MM.1S (cell line): ENCODE measurements at regions not wholly inside any gene's neighbourhood (a gene's known extent, or its start where the extent isn't known, plus 50 kb on each side); places are given as distances from the start of the nearest gene placed in this dataset.

ENCODE experiments used
- DNase-seq: peaks from one replicate; pipeline ENCODE4 v3.0.0-alpha.2; 2015
- H2AFZ ChIP-seq: fragments of 300-600 bp; sonication (generic); 2 replicates; pipeline ENCODE4 v1.6.0; 2016; ENCODE audit warnings: antibody characterized with exemption, low read length
- H3F3A ChIP-seq: fragments of 300-600 bp; sonication (generic); 2 replicates; pipeline ENCODE4 v1.6.1; 2016; ENCODE audit warnings: mild to moderate bottlenecking, antibody characterized with exemption, low read length, moderate library complexity, mixed read lengths; ENCODE audit not compliant: insufficient read depth
- H3K27ac ChIP-seq: fragments of 300-600 bp; sonication (generic); 2 replicates; pipeline ENCODE4 v1.5.1; 2016; ENCODE audit warnings: mild to moderate bottlenecking, low read length
- H3K27me3 ChIP-seq: fragments of 300-600 bp; sonication (generic); replicated peaks from 2 replicates; pipeline ENCODE4 v1.6.0; 2016; ENCODE audit warnings: low read length; ENCODE audit not compliant: insufficient read depth
- H3K36me3 ChIP-seq: fragments of 300-600 bp; sonication (generic); replicated peaks from 2 replicates; pipeline ENCODE4 v1.6.1; 2016; ENCODE audit warnings: mild to moderate bottlenecking, low read length, mixed read lengths; ENCODE audit not compliant: insufficient read depth
- H3K4me1 ChIP-seq: fragments of 300-600 bp; sonication (generic); 2 replicates; pipeline ENCODE4 v1.6.1; 2016; ENCODE audit warnings: low read length, mixed read lengths
- H3K4me2 ChIP-seq: fragments of 300-600 bp; sonication (generic); 2 replicates; pipeline ENCODE4 v1.6.0; 2016; ENCODE audit warnings: low read depth, low read length
- H3K4me3 ChIP-seq: fragments of 300-600 bp; sonication (generic); 2 replicates; pipeline ENCODE4 v1.5.1; 2016; ENCODE audit warnings: low read length, mixed read lengths
- H3K79me2 ChIP-seq: fragments of 300-600 bp; sonication (generic); 2 replicates; pipeline ENCODE4 v1.6.1; 2016; ENCODE audit warnings: mixed run types, low read length, mixed read lengths
- H3K9ac ChIP-seq: fragments of 300-600 bp; sonication (generic); 2 replicates; pipeline ENCODE4 v1.6.1; 2016; ENCODE audit warnings: low read length, mixed read lengths
- H3K9me2 ChIP-seq: fragments of 300-600 bp; sonication (generic); replicated peaks from 2 replicates; pipeline ENCODE4 v1.6.1; 2016; ENCODE audit warnings: mild to moderate bottlenecking, low read length, mixed read lengths; ENCODE audit not compliant: insufficient read depth
- H3K9me3 ChIP-seq: fragments of 300-600 bp; sonication (generic); replicated peaks from 2 replicates; pipeline ENCODE4 v1.6.1; 2016; ENCODE audit warnings: mild to moderate bottlenecking, low read length, mixed read lengths; ENCODE audit not compliant: insufficient read depth
- H4K20me1 ChIP-seq: fragments of 300-600 bp; sonication (generic); 2 replicates; pipeline ENCODE4 v1.6.1; 2016; ENCODE audit warnings: mild to moderate bottlenecking, low read length, moderate library complexity, mixed read lengths; ENCODE audit not compliant: insufficient read depth
- EZH2 ChIP-seq: fragments of 300-600 bp; sonication (generic); optimal IDR thresholded peaks from 2 replicates; pipeline ENCODE3; 2017; ENCODE audit warnings: low read depth, mild to moderate bottlenecking, antibody characterized with exemption, low read length, mixed read lengths
- EZH2phosphoT487 ChIP-seq: fragments of 300-600 bp; sonication (generic); IDR thresholded peaks from 2 replicates; pipeline ENCODE4 v1.6.1; 2018; ENCODE audit warnings: antibody characterized with exemption, low read length
- TF ChIP-seq, protein P1 (sequence below): fragments of 300-600 bp; sonication (generic); IDR thresholded peaks from 2 replicates; pipeline ENCODE4 v1.5.1; 2016; ENCODE audit warnings: antibody characterized with exemption, low read length, mixed read lengths

- H3K9me2 ChIP-seq: no peaks in the 10 kb centered on the region
- TF ChIP-seq EZH2phosphoT487 (no peak), EZH2 (no peak)
- TF ChIP-seq, protein P1, sequence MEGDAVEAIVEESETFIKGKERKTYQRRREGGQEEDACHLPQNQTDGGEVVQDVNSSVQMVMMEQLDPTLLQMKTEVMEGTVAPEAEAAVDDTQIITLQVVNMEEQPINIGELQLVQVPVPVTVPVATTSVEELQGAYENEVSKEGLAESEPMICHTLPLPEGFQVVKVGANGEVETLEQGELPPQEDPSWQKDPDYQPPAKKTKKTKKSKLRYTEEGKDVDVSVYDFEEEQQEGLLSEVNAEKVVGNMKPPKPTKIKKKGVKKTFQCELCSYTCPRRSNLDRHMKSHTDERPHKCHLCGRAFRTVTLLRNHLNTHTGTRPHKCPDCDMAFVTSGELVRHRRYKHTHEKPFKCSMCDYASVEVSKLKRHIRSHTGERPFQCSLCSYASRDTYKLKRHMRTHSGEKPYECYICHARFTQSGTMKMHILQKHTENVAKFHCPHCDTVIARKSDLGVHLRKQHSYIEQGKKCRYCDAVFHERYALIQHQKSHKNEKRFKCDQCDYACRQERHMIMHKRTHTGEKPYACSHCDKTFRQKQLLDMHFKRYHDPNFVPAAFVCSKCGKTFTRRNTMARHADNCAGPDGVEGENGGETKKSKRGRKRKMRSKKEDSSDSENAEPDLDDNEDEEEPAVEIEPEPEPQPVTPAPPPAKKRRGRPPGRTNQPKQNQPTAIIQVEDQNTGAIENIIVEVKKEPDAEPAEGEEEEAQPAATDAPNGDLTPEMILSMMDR: no peak
- no peak overlapping the region for H3K9ac ChIP-seq
- no peaks in the 10 kb centered on the region for H3K36me3 ChIP-seq
- H3K27me3 ChIP-seq: no peaks in the 10 kb centered on the region
- no peaks in the 10 kb centered on the region for H3F3A ChIP-seq
- no peaks in the 10 kb centered on the region for H4K20me1 ChIP-seq
- H3K4me2 ChIP-seq: no peak overlapping the region
- H3K4me1 ChIP-seq: no peaks in the 10 kb centered on the region
- no peak overlapping the region for H3K27ac ChIP-seq
- DNase-seq: no peak
- no peaks in the 10 kb centered on the region for H3K9me3 ChIP-seq
- H3K4me3 ChIP-seq: no peak overlapping the region
- no peaks in the 10 kb centered on the region for H3K79me2 ChIP-seq
- no peak overlapping the region for H2AFZ ChIP-seq
Measured at GRCh38 chr4:185999207-185999606, 69.7 kb upstream of the TLR3 start.

DNA sequence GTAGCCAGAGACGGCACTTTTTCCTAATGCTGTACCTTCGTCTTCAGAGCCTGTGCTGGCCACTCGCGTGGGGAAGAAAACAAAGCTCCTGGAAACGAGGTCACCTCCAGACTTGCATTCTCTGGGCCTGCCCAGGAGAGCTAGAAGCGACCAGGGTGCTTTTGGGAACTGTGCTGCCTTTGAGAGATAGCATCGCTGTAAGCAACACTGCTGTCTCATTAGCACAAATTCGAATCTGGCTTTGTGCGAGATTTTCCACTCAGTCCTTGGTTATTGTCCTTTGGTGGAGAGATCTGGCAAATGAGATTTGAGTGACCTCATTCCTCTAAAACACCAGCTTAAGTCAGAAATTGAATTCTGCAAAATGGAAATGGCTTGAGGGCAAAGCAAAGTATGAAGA, 66.1 kb upstream of the TLR3 start:
- no peak for DNase-seq
- no peak for TF ChIP-seq EZH2phosphoT487
- TF ChIP-seq, protein P1: no peak
- no peak for TF ChIP-seq EZH2

DNA sequence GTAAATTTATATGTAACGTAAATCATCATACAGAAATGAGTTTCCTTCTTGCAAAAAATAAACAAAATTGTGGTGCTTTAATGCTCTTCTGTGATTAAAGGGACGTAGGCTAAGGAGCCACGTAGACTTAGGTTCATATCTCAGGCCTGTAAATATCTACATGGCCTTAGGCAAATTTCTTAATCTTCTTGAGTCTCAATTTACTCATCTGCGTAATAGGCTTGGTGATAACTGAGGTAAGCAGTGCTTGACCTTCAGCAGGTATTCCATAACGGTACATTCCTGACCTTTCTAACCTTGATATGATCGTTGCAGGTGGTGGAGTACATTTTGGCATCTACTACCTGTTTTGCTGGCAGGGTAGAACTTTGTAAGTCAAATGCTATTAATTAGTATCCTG, 65.2 kb upstream of the TLR3 start:
- H3K27ac ChIP-seq: no peak overlapping the region
- no peaks in the 10 kb centered on the region for H3K27me3 ChIP-seq
- H3K9ac ChIP-seq: no peak overlapping the region
- H3K9me3 ChIP-seq: no peaks in the 10 kb centered on the region
- H4K20me1 ChIP-seq: no peaks in the 10 kb centered on the region
- no peak overlapping the region for H2AFZ ChIP-seq
- TF ChIP-seq EZH2phosphoT487 (no peak), EZH2 (no peak)
- TF ChIP-seq, protein P1: no peak
- DNase-seq: no peak
- no peaks in the 10 kb centered on the region for H3K9me2 ChIP-seq
- H3K4me3 ChIP-seq: no peak overlapping the region
- no peaks in the 10 kb centered on the region for H3F3A ChIP-seq
- H3K79me2 ChIP-seq: no peaks in the 10 kb centered on the region
- no peaks in the 10 kb centered on the region for H3K4me1 ChIP-seq
- no peaks in the 10 kb centered on the region for H3K36me3 ChIP-seq
- H3K4me2 ChIP-seq: no peak overlapping the region

More for the DNA sequence above, 66.1 kb upstream of the TLR3 start:
- Histone ChIP-seq H3K9me2 (no peaks in the 10 kb centered on the region), H3K36me3 (no peaks in the 10 kb centered on the region), H3K4me1 (no peaks in the 10 kb centered on the region), H3K4me2 (no peak overlapping the region), H3K9ac (no peak overlapping the region), H2AFZ (no peak overlapping the region), H3K9me3 (no peaks in the 10 kb centered on the region), H3K27ac (no peak overlapping the region), H3K79me2 (no peaks in the 10 kb centered on the region), H3K4me3 (no peak overlapping the region), H3F3A (no peaks in the 10 kb centered on the region), H4K20me1 (no peaks in the 10 kb centered on the region), H3K27me3 (no peaks in the 10 kb centered on the region)
